ENCODE measurements at regions not wholly inside any gene's neighbourhood (a gene's known extent, or its start where the extent isn't known, plus 50 kb on each side); places are given as distances from the start of the nearest gene placed in this dataset.

- no TSS peak for BruUV-seq (replicated peaks)
- H3K4me3 ChIP-seq (ENCODE audit: low read depth, low read length) = no peak overlapping the region
- no peaks in the 10 kb centered on the region for H3K4me1 Mint-ChIP-seq (ENCODE audit: low read depth, unreplicated experiment)
- no peaks in the 10 kb centered on the region for H3K9me3 Mint-ChIP-seq (ENCODE audit: unreplicated experiment)
- ChIA-PET CTCF (no interaction called here), POLR2A (no interaction called here)
- no peaks in the 10 kb centered on the region for H3K4me1 ChIP-seq
- H3K36me3 ChIP-seq (ENCODE audit: control insufficient read depth, insufficient read depth, low read length) = no peaks in the 10 kb centered on the region
- intact Hi-C loops (cut with micrococcal nuclease; ENCODE audit: unreplicated experiment) = no loop called here
- peaks cover 15% of the 10 kb centered on the region for H3K27me3 Mint-ChIP-seq (ENCODE audit: insufficient read depth, unreplicated experiment)
- TF ChIP-seq CTCF (IDR thresholded peaks at IDR 0.05; ENCODE audit: insufficient read depth in 1 of 2, low read depth in 1 of 2, low read length in 1 of 2, severe bottlenecking in 1 of 2, unreplicated experiment in 1 of 2) = no peak
- H3K27ac Mint-ChIP-seq (ENCODE audit: unreplicated experiment) = no peak overlapping the region
- no peak overlapping the region for H3K4me3 Mint-ChIP-seq (ENCODE audit: unreplicated experiment)
- H3K27me3 ChIP-seq (replicated peaks; ENCODE audit: control insufficient read depth, insufficient read depth, low read length) = no peaks in the 10 kb centered on the region
- no peak for DNase-seq
- H3K9me3 ChIP-seq = no peaks in the 10 kb centered on the region
- H3K36me3 Mint-ChIP-seq (ENCODE audit: insufficient read depth, unreplicated experiment) = no peaks in the 10 kb centered on the region
Measured at GRCh38 chr12:23428758-23429157, 520.7 kb downstream of the SOX5 start.

- no peaks in the 10 kb centered on the region for H3K4me1 Mint-ChIP-seq (ENCODE audit: low read depth, unreplicated experiment)
- H3K27me3 ChIP-seq (replicated peaks; ENCODE audit: control insufficient read depth, insufficient read depth, low read length) = no peaks in the 10 kb centered on the region
- no peaks in the 10 kb centered on the region for H3K4me1 ChIP-seq
- ChIA-PET CTCF (no interaction called here), POLR2A (no interaction called here)
- no peaks in the 10 kb centered on the region for H3K36me3 Mint-ChIP-seq (ENCODE audit: insufficient read depth, unreplicated experiment)
- DNase-seq = no peak
- intact Hi-C loops (cut with micrococcal nuclease; ENCODE audit: unreplicated experiment) = no loop called here
- no peak for TF ChIP-seq CTCF (IDR thresholded peaks at IDR 0.05; ENCODE audit: insufficient read depth in 1 of 2, low read depth in 1 of 2, low read length in 1 of 2, severe bottlenecking in 1 of 2, unreplicated experiment in 1 of 2)
- H3K27me3 Mint-ChIP-seq (ENCODE audit: insufficient read depth, unreplicated experiment) = peaks cover 9% of the 10 kb centered on the region
- H3K9me3 Mint-ChIP-seq (ENCODE audit: unreplicated experiment) = no peaks in the 10 kb centered on the region
- no TSS peak for BruUV-seq (replicated peaks)
- no peak overlapping the region for H3K27ac Mint-ChIP-seq (ENCODE audit: unreplicated experiment)
- H3K36me3 ChIP-seq (ENCODE audit: control insufficient read depth, insufficient read depth, low read length) = no peaks in the 10 kb centered on the region
- H3K9me3 ChIP-seq = no peaks in the 10 kb centered on the region
- no peak overlapping the region for H3K4me3 ChIP-seq (ENCODE audit: low read depth, low read length)
- H3K4me3 Mint-ChIP-seq (ENCODE audit: unreplicated experiment) = no peak overlapping the region
Measured at GRCh38 chr12:23431006-23431405, 518.5 kb downstream of the SOX5 start.

GRCh38 chr12:23433121-23433520 is 516.3 kb downstream of the SOX5 start:
- ChIA-PET POLR2A (no interaction called here), CTCF (no interaction called here)
- Mint-ChIP-seq H3K27ac (ENCODE audit: unreplicated experiment) (no peak overlapping the region), H3K9me3 (ENCODE audit: unreplicated experiment) (no peaks in the 10 kb centered on the region), H3K4me3 (ENCODE audit: unreplicated experiment) (no peak overlapping the region), H3K36me3 (ENCODE audit: insufficient read depth, unreplicated experiment) (no peaks in the 10 kb centered on the region), H3K27me3 (ENCODE audit: insufficient read depth, unreplicated experiment) (peaks cover 4% of the 10 kb centered on the region), H3K4me1 (ENCODE audit: low read depth, unreplicated experiment) (no peaks in the 10 kb centered on the region)
- H3K36me3 ChIP-seq (ENCODE audit: control insufficient read depth, insufficient read depth, low read length) = no peaks in the 10 kb centered on the region
- no peak for DNase-seq
- no peak overlapping the region for H3K4me3 ChIP-seq (ENCODE audit: low read depth, low read length)
- H3K27me3 ChIP-seq (replicated peaks; ENCODE audit: control insufficient read depth, insufficient read depth, low read length) = no peaks in the 10 kb centered on the region
- H3K9me3 ChIP-seq = no peaks in the 10 kb centered on the region
- no peak for TF ChIP-seq CTCF (IDR thresholded peaks at IDR 0.05; ENCODE audit: insufficient read depth in 1 of 2, low read depth in 1 of 2, low read length in 1 of 2, severe bottlenecking in 1 of 2, unreplicated experiment in 1 of 2)
- H3K4me1 ChIP-seq = no peaks in the 10 kb centered on the region
- BruUV-seq (replicated peaks) = no TSS peak
- intact Hi-C loops (cut with micrococcal nuclease; ENCODE audit: unreplicated experiment) = no loop called here

Data from Caco-2 (cell line).